Activated naive CD8-positive, alpha-beta T cell treated with anti-CD3 and anti-CD28 coated beads, Interleukin-2, amount 50 U/mL, for 24 hours (primary cell): ENCODE measurements at regions not wholly inside any gene's neighbourhood (a gene's known extent, or its start where the extent isn't known, plus 50 kb on each side); places are given as distances from the start of the nearest gene placed in this dataset.

Experiments
- ATAC-seq: fragments of 150-1000 bp; cut with Tn5 transposase; one replicate; pipeline ENCODE4 v1.10.0; 2021
- DNase-seq: peaks from one replicate; pipeline ENCODE4 v3.0.0; 2021
- H3K27ac Mint-ChIP-seq: one replicate; pipeline ENCODE4 v1.8.0; 2021; ENCODE audit warnings: mild to moderate bottlenecking, mixed read lengths
- H3K27me3 Mint-ChIP-seq: one replicate; pipeline ENCODE4 v1.8.0; 2021; ENCODE audit warnings: mixed read lengths
- H3K36me3 Mint-ChIP-seq: one replicate; pipeline ENCODE4 v1.8.0; 2021; ENCODE audit warnings: low read depth, mixed read lengths
- H3K4me1 Mint-ChIP-seq: one replicate; pipeline ENCODE4 v1.8.0; 2021; ENCODE audit warnings: mixed read lengths
- H3K4me3 Mint-ChIP-seq: one replicate; pipeline ENCODE4 v1.8.0; 2021; ENCODE audit warnings: mild to moderate bottlenecking, moderate library complexity, mixed read lengths
- H3K9me3 Mint-ChIP-seq: one replicate; pipeline ENCODE4 v1.8.0; 2021; ENCODE audit warnings: mixed read lengths

DNA sequence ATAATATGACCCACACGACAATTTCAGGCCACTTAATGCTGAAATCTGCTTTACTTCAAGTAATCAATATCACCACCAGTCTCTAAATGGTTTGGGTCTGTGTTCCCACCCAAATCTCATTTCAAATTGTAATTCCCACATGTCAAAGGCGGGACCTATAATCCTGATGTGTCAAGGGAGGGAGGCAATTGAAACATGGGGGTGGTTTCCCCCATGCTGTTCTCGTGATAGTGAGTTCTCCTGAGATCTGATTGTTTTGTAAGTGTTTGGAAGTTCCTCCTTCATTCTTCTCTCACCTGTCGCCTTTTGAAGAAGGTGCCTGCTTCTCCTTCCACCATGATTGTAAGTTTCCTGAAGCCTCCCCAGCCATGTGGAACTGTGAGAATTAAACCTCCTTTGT lies 178.4 kb downstream of the CRPPA start:
- no peak for DNase-seq
- Mint-ChIP-seq H3K4me3 (no peak overlapping the region), H3K4me1 (no peaks in the 10 kb centered on the region), H3K27me3 (no peaks in the 10 kb centered on the region), H3K36me3 (no peaks in the 10 kb centered on the region), H3K9me3 (no peaks in the 10 kb centered on the region), H3K27ac (no peak overlapping the region)
- no peak for ATAC-seq

GRCh38 chr7:16241017-16241416 lies 180.3 kb downstream of the CRPPA start:
- Mint-ChIP-seq H3K4me3 (no peak overlapping the region), H3K27me3 (no peaks in the 10 kb centered on the region), H3K9me3 (no peaks in the 10 kb centered on the region), H3K4me1 (no peaks in the 10 kb centered on the region), H3K36me3 (no peaks in the 10 kb centered on the region), H3K27ac (no peak overlapping the region)
- DNase-seq: no peak
- ATAC-seq: no peak

DNA sequence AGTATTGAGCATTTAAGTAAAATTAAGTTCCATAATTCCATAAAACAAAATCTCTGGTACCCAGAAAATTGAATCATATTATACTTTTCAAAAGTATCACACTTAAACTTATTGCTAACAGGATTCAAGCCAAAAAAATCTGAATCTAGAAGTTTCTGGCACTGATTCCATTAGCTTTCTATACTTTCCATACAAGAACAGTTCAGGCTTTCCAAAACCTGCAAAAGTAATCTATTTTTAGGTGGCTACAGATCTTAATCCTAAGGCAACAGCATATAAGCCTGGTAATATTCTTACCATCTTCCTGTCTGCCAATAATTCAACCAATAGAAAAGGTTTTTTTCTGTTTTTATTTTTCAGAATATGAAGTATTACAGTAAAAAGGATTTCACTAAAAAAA lies 185.0 kb downstream of the CRPPA start:
- Mint-ChIP-seq H3K4me1 (no peaks in the 10 kb centered on the region), H3K27ac (no peak overlapping the region), H3K36me3 (no peaks in the 10 kb centered on the region), H3K27me3 (no peaks in the 10 kb centered on the region), H3K4me3 (no peak overlapping the region), H3K9me3 (peaks cover 14% of the 10 kb centered on the region)
- DNase-seq (no peak), ATAC-seq (no peak)

DNA sequence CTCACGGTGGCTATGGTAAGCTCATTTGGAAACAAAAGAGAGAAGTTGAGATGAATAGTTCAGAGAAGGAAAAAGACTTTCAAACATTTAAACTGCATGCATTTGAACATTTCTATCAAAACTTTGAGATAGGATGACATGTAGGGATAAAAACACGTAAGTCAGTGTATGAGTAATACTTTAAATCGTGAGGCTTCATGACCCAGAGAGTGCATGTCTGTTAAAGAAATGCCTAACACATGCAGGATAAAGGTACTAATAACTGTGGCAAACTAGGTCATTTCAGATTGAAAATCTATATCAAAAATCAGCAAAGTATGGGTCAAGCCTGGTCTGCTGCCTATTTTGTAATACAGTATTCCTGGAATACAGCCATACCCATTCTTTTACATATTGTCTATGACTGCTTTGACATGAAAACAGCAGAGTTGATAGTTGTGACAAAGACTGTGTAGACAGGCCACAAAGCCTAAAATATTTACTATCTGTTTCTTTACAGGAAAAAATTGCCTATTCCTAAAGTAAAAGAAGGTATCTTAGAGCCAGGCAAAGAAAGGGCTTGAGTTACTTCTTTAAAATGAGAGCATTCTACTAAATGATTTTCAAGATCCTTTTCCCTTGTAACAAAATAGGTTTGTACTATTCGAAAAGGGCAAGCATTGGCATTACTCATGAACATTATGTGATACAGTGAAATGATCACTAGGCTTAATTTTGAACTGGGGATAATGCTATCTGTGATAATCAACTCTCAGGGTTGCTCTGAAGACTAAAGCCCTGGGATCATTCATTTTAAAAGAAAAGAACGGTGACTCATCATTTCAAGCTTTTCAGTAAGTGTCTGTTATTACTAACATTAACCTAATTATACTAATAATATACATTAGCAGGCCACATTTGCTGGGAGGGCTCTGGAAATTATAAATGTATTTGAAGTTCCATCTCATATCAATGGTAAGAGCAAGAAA lies 185.9 kb downstream of the CRPPA start:
- DNase-seq: no peak

DNA sequence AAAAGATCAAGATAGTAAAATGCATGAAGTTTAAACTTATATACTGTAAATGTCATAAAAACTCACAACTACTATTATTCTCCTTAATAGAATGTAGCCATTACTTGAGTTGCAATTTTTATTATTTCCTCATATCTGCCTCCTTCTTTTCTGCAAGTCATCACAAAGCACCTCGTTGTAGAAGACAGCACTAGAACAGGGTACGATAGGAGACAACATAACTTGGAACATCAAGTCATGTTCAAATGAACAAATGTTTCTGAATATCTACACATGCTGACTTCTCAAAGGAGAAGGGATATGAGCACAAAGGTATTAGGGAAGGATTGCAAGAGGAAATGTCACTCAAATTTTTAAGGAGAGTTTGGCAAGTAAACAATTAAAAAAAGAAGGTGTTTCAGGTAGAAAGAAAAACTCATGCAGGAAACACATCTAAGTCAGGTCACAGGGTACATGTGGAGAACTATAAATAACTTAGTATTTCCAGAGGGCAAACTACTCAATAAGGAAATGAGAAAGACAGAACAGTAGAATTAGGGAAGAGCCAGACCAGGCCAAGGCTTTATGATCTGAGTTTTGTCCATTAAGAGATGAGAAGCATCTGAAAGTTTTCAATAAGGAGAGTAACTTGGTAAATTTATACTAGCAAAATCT lies 186.7 kb downstream of the CRPPA start:
- Mint-ChIP-seq H3K27ac (no peak overlapping the region), H3K9me3 (peaks cover 25% of the 10 kb centered on the region), H3K36me3 (no peaks in the 10 kb centered on the region), H3K4me3 (no peak overlapping the region), H3K27me3 (no peaks in the 10 kb centered on the region), H3K4me1 (no peaks in the 10 kb centered on the region)
- DNase-seq: no peak
- no peak for ATAC-seq

More for the DNA sequence above, 185.9 kb downstream of the CRPPA start:
- no peak overlapping the region for H3K27ac Mint-ChIP-seq
- H3K4me1 Mint-ChIP-seq: no peaks in the 10 kb centered on the region
- no peak for ATAC-seq
- H3K9me3 Mint-ChIP-seq: peaks cover 18% of the 10 kb centered on the region
- H3K4me3 Mint-ChIP-seq: no peak overlapping the region
- H3K36me3 Mint-ChIP-seq: no peaks in the 10 kb centered on the region
- no peaks in the 10 kb centered on the region for H3K27me3 Mint-ChIP-seq

DNA sequence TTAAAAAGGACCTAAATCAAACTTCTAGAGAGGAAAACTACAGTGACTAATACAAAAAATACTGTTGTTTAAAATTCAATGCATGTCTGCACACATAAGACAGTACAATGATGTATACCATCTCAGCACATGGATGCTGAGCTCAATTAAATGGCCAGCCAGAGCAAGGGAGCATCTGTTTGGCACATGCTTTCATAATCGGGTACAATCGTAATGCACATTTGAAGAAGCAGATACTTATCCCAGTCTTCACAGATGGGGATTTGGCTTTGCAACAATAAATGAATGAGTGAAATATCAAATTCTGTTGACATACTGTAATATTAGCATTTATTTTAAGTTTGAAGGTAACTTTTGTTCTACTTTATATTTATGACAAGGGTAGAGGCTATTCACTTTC lies 187.8 kb downstream of the CRPPA start:
- H3K9me3 Mint-ChIP-seq: peaks cover 32% of the 10 kb centered on the region
- no peak for ATAC-seq

DNA sequence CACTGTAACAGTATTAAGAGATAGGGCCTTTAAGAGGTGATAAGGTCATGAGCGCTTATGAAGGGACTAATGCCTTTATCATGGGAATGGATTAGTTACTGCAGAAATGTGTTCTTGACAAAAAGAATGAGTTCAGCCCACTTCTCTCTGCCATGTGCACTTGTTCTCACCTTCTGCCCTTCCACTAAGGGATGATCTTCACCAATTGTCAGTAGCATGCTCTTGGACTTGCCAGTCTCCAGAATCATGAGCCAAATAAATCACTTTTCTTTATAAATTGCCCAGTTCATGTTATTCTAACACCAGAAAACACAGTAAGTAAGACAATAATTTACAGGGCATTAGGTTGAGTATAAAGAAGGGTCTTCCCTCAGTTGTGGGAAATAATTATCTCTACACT lies 189.1 kb downstream of the CRPPA start:
- DNase-seq (no peak), ATAC-seq (no peak)
- no peak overlapping the region for H3K4me3 Mint-ChIP-seq
- H3K27ac Mint-ChIP-seq: no peak overlapping the region
- peaks cover 41% of the 10 kb centered on the region for H3K9me3 Mint-ChIP-seq
- no peaks in the 10 kb centered on the region for H3K36me3 Mint-ChIP-seq
- no peaks in the 10 kb centered on the region for H3K27me3 Mint-ChIP-seq
- no peaks in the 10 kb centered on the region for H3K4me1 Mint-ChIP-seq

More for the DNA sequence above, 187.8 kb downstream of the CRPPA start:
- no peak overlapping the region for H3K27ac Mint-ChIP-seq
- no peaks in the 10 kb centered on the region for H3K4me1 Mint-ChIP-seq
- no peaks in the 10 kb centered on the region for H3K27me3 Mint-ChIP-seq
- no peaks in the 10 kb centered on the region for H3K36me3 Mint-ChIP-seq
- no peak overlapping the region for H3K4me3 Mint-ChIP-seq
- DNase-seq: no peak

- Mint-ChIP-seq H3K4me3 (no peak overlapping the region), H3K9me3 (peaks cover 14% of the 10 kb centered on the region), H3K27me3 (no peaks in the 10 kb centered on the region), H3K27ac (no peak overlapping the region), H3K4me1 (peaks cover 2% of the 10 kb centered on the region), H3K36me3 (no peaks in the 10 kb centered on the region)
- ATAC-seq (no peak), DNase-seq (peak; percentile 13)
Measured at GRCh38 chr7:16223963-16224707, 197.2 kb downstream of the CRPPA start.

- H3K4me1 Mint-ChIP-seq: no peaks in the 10 kb centered on the region
- no peak overlapping the region for H3K27ac Mint-ChIP-seq
- H3K4me3 Mint-ChIP-seq: no peak overlapping the region
- ATAC-seq (no peak), DNase-seq (no peak)
- H3K27me3 Mint-ChIP-seq: no peaks in the 10 kb centered on the region
- no peaks in the 10 kb centered on the region for H3K9me3 Mint-ChIP-seq
- H3K36me3 Mint-ChIP-seq: no peaks in the 10 kb centered on the region
Measured at GRCh38 chr7:16212610-16213009, 208.7 kb downstream of the CRPPA start.

- Mint-ChIP-seq H3K4me3 (no peak overlapping the region), H3K27ac (no peak overlapping the region), H3K9me3 (no peaks in the 10 kb centered on the region), H3K36me3 (no peaks in the 10 kb centered on the region), H3K4me1 (no peaks in the 10 kb centered on the region), H3K27me3 (no peaks in the 10 kb centered on the region)
- DNase-seq (no peak), ATAC-seq (no peak)
Measured at GRCh38 chr7:16212032-16212431, 209.3 kb downstream of the CRPPA start.

DNA sequence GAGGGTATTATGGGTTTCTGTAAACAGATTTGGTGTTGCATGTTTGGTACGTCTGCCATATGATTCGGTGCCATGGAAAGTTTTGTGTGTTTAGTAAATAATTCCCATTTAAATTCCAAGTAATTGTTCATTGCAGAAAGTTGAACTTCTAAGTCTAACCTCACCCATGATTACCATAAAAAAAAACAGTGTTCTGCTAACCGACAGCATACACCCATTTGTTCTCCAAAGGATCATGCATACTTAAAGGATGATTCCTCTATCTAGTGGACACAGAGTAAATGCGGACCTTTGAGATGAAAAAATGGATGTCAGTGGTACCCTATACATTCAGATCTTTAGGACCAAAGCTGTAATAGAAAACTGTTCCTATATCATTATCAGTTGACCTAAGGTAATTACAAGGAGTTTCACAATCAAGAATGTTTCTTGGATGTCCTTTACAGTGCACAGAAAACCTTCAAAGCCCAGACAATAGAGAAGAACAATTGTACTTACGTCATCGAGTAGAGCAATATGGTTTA lies 209.9 kb downstream of the CRPPA start:
- DNase-seq: no peak
- Mint-ChIP-seq H3K27ac (no peak overlapping the region), H3K4me3 (no peak overlapping the region), H3K4me1 (no peaks in the 10 kb centered on the region), H3K36me3 (no peaks in the 10 kb centered on the region), H3K9me3 (no peaks in the 10 kb centered on the region), H3K27me3 (no peaks in the 10 kb centered on the region)
- ATAC-seq: no peak

- H3K4me1 Mint-ChIP-seq: no peaks in the 10 kb centered on the region
- no peaks in the 10 kb centered on the region for H3K9me3 Mint-ChIP-seq
- no peaks in the 10 kb centered on the region for H3K27me3 Mint-ChIP-seq
- H3K36me3 Mint-ChIP-seq: no peaks in the 10 kb centered on the region
- DNase-seq (no peak), ATAC-seq (no peak)
- no peak overlapping the region for H3K4me3 Mint-ChIP-seq
- H3K27ac Mint-ChIP-seq: no peak overlapping the region
Measured at GRCh38 chr7:16210171-16210570, 211.2 kb downstream of the CRPPA start.

DNA sequence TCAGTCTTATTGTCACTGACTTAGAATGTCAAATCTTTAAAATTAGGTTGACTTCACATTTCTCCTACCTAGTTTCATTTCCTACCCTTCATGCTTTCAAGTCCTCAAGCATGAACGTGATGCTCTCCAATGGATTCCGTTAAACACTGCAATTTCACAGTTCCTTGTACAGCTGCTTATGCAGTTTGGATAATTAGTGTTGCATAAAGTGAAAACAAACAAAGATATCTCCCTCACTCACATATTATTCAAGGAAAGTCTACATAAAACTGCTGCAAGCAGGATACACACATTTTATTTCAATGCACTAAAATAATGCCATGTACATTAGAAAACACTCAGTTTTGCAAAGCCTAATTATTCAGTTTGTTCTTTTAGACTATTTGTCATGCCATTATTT lies 214.0 kb downstream of the CRPPA start:
- H3K4me1 Mint-ChIP-seq: no peaks in the 10 kb centered on the region
- H3K27ac Mint-ChIP-seq: no peak overlapping the region
- no peaks in the 10 kb centered on the region for H3K27me3 Mint-ChIP-seq
- ATAC-seq (no peak), DNase-seq (no peak)
- no peaks in the 10 kb centered on the region for H3K36me3 Mint-ChIP-seq
- no peaks in the 10 kb centered on the region for H3K9me3 Mint-ChIP-seq
- H3K4me3 Mint-ChIP-seq: no peak overlapping the region

DNA sequence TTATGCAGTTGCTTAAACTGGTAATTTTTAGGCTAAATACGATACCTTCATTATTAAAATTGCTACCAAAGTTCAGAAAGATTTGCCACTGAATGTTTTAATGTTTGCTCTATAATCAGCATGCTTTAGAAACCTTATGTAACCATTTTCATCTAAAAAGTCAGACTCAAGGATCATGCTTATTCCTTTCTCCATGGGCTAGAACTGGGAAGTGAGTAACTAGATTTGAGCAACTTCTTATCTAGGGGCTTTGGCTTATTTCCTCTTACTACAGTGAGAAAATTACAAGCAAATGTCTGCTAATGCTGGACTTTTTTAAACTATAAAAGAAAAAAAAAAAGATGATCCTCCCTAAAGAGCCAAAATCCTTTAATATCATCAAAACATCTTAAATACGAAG lies 215.9 kb downstream of the CRPPA start:
- peaks cover 4% of the 10 kb centered on the region for H3K9me3 Mint-ChIP-seq
- ATAC-seq: no peak

More for the DNA sequence above, 215.9 kb downstream of the CRPPA start:
- H3K36me3 Mint-ChIP-seq: no peaks in the 10 kb centered on the region
- H3K4me1 Mint-ChIP-seq: no peaks in the 10 kb centered on the region
- H3K27me3 Mint-ChIP-seq: no peaks in the 10 kb centered on the region
- no peak overlapping the region for H3K27ac Mint-ChIP-seq
- no peak overlapping the region for H3K4me3 Mint-ChIP-seq
- DNase-seq: no peak
